Bronchial epithelial cell (primary cell): ENCODE measurements at regions not wholly inside any gene's neighbourhood (a gene's known extent, or its start where the extent isn't known, plus 50 kb on each side); places are given as distances from the start of the nearest gene placed in this dataset.

Experiments used
- DNase-seq: peaks from one replicate; pipeline ENCODE4 v3.0.0-alpha.2; 2010; ENCODE audit warnings: low read depth
- FAIRE-seq: peaks from 2 replicates; lab custom pipeline; 2011; peaks lifted over from hg19 to GRCh38; lab: Jason Lieb, UNC
- H3K27me3 ChIP-seq: 2 replicates; pipeline ENCODE4 v1.5.1; 2011; ENCODE audit warnings: low read length; ENCODE audit not compliant: control insufficient read depth, insufficient read depth
- H3K36me3 ChIP-seq: 2 replicates; pipeline ENCODE4 v1.5.1; 2011; ENCODE audit warnings: low read length; ENCODE audit not compliant: control insufficient read depth, insufficient read depth
- H3K4me3 ChIP-seq: 2 replicates; pipeline ENCODE4 v1.5.1; 2011; ENCODE audit warnings: mild to moderate bottlenecking, low read depth, low read length, control low read depth
- TF ChIP-seq, protein P1 (sequence below): IDR thresholded peaks from 2 replicates; pipeline ENCODE4 v1.5.1; 2011; ENCODE audit warnings: mild to moderate bottlenecking, moderate library complexity, low read length, control low read depth, inconsistent platforms; ENCODE audit not compliant: insufficient read depth, severe bottlenecking

DNA sequence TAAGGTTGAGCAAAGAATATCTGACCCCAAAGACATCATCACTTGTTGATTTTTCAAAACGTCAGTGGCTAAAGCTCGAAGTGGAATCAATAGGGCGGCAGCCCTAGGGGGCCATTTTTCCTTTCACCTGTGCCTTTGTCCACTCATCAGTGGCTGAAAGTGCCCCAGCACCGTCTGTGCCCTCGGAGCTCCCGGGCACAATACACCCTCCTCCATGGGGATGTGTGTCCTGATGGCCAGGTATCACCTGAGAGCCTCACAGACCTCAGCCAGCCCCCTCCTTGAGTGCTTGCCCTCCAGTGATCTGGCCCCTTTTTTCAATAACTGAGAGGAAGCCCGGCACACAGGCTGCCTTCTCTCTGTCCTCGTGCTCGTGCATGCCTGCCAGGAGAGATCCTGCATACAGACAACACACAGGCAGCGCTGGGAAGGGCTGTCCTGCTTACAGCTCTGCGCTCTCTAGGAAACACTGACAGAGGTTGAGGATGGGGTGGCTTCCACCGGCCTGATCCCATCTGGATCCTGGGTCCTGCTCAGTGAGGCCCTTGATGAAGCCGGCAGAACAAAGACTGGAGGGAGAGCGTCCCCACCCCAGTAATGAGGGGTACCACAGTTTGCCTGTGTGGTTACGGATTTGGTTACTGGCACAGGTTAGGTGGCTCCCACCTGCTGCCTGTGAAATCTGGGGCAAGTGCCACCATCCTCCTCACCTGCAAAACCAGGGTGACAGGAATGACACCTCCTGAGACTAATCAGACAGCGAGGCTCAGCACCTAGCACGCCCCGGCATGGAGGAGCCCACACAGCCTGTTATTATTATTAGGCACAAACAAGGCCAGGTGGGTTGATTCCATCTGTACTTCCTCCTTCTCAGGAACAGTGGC lies 197.5 kb upstream of the RAB6C start:
- DNase-seq (no peak), FAIRE-seq (no peak)
- Histone ChIP-seq H3K27me3 (no peaks in the 10 kb centered on the region), H3K4me3 (no peak overlapping the region), H3K36me3 (no peaks in the 10 kb centered on the region)
- TF ChIP-seq, protein P1, sequence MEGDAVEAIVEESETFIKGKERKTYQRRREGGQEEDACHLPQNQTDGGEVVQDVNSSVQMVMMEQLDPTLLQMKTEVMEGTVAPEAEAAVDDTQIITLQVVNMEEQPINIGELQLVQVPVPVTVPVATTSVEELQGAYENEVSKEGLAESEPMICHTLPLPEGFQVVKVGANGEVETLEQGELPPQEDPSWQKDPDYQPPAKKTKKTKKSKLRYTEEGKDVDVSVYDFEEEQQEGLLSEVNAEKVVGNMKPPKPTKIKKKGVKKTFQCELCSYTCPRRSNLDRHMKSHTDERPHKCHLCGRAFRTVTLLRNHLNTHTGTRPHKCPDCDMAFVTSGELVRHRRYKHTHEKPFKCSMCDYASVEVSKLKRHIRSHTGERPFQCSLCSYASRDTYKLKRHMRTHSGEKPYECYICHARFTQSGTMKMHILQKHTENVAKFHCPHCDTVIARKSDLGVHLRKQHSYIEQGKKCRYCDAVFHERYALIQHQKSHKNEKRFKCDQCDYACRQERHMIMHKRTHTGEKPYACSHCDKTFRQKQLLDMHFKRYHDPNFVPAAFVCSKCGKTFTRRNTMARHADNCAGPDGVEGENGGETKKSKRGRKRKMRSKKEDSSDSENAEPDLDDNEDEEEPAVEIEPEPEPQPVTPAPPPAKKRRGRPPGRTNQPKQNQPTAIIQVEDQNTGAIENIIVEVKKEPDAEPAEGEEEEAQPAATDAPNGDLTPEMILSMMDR, result no peak

DNA sequence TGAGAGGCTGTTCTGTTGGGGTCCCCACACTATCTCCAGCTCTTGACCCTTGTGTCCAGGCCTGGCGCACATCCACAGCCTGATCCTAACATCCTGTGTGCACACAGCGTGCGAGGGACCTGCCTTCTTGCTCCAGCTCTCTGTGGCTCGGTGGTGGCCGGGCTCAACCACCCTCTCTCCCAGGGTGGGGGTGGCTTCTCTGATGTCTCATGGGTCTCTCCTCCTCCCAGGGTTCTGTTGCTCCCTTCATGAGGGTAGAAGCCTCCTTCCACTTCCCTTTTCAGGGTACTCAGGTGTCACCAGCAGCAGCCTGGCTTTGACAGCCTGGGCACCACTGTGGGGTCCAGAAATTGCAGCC lies 196.9 kb upstream of the RAB6C start:
- TF ChIP-seq, protein P1, result no peak
- FAIRE-seq (no peak), DNase-seq (no peak)
- Histone ChIP-seq H3K27me3 (no peaks in the 10 kb centered on the region), H3K36me3 (no peaks in the 10 kb centered on the region), H3K4me3 (no peak overlapping the region)

DNA sequence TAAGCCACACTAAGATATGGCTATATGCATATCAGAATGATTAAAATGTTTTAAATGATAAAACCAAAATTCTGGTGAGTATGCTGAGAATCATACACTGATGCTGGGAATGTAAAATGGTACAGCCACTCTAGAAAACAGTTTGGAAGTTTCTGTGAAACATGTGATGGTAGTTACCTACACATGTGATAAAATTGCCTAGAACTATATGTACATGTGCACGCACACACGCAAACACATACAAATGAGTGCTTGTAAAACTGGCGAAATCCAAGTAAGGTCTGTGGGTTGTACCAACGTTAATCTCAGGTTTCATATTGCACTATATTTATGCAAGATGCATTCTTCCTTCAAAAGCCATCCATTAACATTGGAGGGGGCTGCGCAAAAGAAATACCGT lies 195.0 kb upstream of the RAB6C start:
- no peak overlapping the region for H3K4me3 ChIP-seq
- DNase-seq (no peak), FAIRE-seq (no peak)
- TF ChIP-seq, protein P1, result no peak
- no peaks in the 10 kb centered on the region for H3K36me3 ChIP-seq
- no peaks in the 10 kb centered on the region for H3K27me3 ChIP-seq

DNA sequence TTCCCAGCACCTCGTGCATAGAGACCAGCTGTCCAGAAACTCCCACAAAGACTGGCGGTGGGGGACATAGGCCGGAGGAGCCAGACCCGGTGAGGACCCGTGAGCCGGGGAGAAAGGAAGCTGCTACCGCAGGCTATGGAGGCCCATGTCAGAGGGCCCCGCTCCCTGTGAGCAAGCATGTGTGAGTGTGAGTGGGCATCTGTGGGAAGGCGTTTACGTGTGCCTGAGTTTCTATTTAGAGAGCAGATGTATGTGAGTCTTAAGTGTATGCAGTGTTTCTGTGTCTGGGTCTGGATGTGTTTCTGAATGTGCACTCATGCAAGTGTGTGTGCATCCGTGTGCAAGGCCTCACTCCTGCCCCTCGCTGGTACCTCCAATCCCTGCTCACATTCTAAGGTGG lies 187.8 kb upstream of the RAB6C start:
- no peak overlapping the region for H3K4me3 ChIP-seq
- H3K27me3 ChIP-seq, result no peaks in the 10 kb centered on the region
- H3K36me3 ChIP-seq, result no peaks in the 10 kb centered on the region
- no peak for DNase-seq
- FAIRE-seq, result no peak
- TF ChIP-seq, protein P1, result no peak

DNA sequence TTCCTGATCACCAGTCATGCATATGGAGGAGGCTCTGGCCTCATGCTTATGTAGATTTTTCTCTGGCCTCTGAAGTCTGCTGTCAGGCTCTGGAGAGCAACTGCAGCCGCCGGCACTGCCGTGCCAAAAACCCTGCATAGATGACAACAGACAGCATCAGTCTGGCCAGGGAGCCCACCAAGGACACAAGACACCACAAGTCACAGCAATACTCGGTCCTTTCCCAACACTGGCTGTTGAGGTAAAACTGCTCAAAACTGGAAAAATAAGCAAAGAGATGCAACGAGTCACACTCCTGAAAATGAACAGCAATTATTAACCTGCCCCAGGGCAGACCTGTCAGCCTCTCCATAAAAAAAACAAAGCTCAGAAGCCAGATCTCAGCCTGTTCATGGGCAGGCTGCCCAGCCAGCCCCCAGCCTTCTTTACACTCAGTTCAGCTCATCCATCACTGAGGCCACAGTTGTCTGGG lies 186.0 kb upstream of the RAB6C start:
- no peaks in the 10 kb centered on the region for H3K27me3 ChIP-seq
- no peak overlapping the region for H3K4me3 ChIP-seq
- FAIRE-seq (no peak), DNase-seq (no peak)
- no peaks in the 10 kb centered on the region for H3K36me3 ChIP-seq
- TF ChIP-seq, protein P1, result no peak
